H1 (cell line): ENCODE measurements at regions not wholly inside any gene's neighbourhood (a gene's known extent, or its start where the extent isn't known, plus 50 kb on each side); places are given as distances from the start of the nearest gene placed in this dataset.

ENCODE experiments used
- CTCF ChIA-PET: fragments of 300-600 bp; sonication (Branson Sonifier 250); formaldehyde crosslinking; loops from one replicate; lab custom pipeline; 2021; ENCODE audit not compliant: partially characterized antibody; lab: Charles Lee
- POLR2A ChIA-PET: fragments of 300-600 bp; sonication (Branson Sonifier 250); formaldehyde crosslinking; loops from one replicate; lab custom pipeline; 2021; ENCODE audit warnings: inconsistent platforms; ENCODE audit not compliant: partially characterized antibody; lab: Charles Lee
- DNase-seq, 2 experiments: peaks; one replicate each; pipeline versions ENCODE4 v3.0.0 to v3.0.0-alpha.2; 2010 to 2022; ENCODE audit warnings: low spot score in 2 of 2, low read depth in 1 of 2, mixed read lengths in 1 of 2
- FAIRE-seq: peaks from 2 replicates; lab custom pipeline; 2011; peaks lifted over from hg19 to GRCh38; lab: Jason Lieb, UNC
- H2AFZ ChIP-seq: 2 replicates; pipeline ENCODE4 v1.8.1; 2012; ENCODE audit warnings: low read length, inconsistent platforms
- H2AK5ac ChIP-seq: 2 replicates; pipeline ENCODE4 v1.6.1; 2013; ENCODE audit warnings: low read depth, low read length
- H2BK120ac ChIP-seq: replicated peaks from 2 replicates; pipeline ENCODE3; 2013; ENCODE audit warnings: low read depth, low read length, inconsistent platforms
- H2BK12ac ChIP-seq: 2 replicates; pipeline ENCODE4 v1.6.1; 2013; ENCODE audit warnings: low read depth, low read length
- H2BK15ac ChIP-seq: 2 replicates; pipeline ENCODE4 v1.6.1; 2013; ENCODE audit warnings: low read length
- H2BK20ac ChIP-seq: 2 replicates; pipeline ENCODE4 v1.6.1; 2013; ENCODE audit warnings: low read length
- H2BK5ac ChIP-seq: 2 replicates; pipeline ENCODE4 v1.6.1; 2013; ENCODE audit warnings: low read depth, low read length
- H3K14ac ChIP-seq: 2 replicates; pipeline ENCODE4 v1.6.1; 2013; ENCODE audit warnings: inconsistent platforms; ENCODE audit not compliant: insufficient read length
- H3K18ac ChIP-seq: 2 replicates; pipeline ENCODE4 v1.6.1; 2013; ENCODE audit warnings: low read length; ENCODE audit errors: extremely low read depth
- H3K23ac ChIP-seq: 2 replicates; pipeline ENCODE4 v1.6.1; 2013; ENCODE audit warnings: inconsistent platforms; ENCODE audit not compliant: insufficient read length
- H3K23me2 ChIP-seq: 2 replicates; pipeline ENCODE4 v1.6.1; 2013; ENCODE audit warnings: low read depth, low read length
- H3K27ac ChIP-seq: 2 replicates; pipeline ENCODE4 v1.6.1; 2011; ENCODE audit warnings: low read depth, low read length, inconsistent platforms
- H3K27me3 ChIP-seq, 4 experiments: replicated peaks in 1 of 4; 1 replicate in 1 of 4; 2 replicates in 3 of 4; pipeline versions ENCODE4 v1.6.1 to v1.8.1; 2011 to 2013; ENCODE audit warnings: low read length in 3 of 4, mild to moderate bottlenecking in 3 of 4, inconsistent platforms in 2 of 4, mixed read lengths in 2 of 4, moderate library complexity in 1 of 4; ENCODE audit not compliant: control insufficient read depth in 3 of 4, insufficient read depth in 3 of 4; ENCODE audit errors: extremely low read depth in 1 of 4
- H3K36me3 ChIP-seq, 4 experiments: 2 replicates each; pipeline versions ENCODE4 v1.6.1 to v1.8.1; 2011 to 2013; ENCODE audit warnings: mild to moderate bottlenecking in 4 of 4, low read length in 3 of 4, moderate library complexity in 2 of 4, control low read depth in 1 of 4, inconsistent platforms in 1 of 4; ENCODE audit not compliant: insufficient read depth in 4 of 4, control insufficient read depth in 2 of 4
- H3K4ac ChIP-seq: replicated peaks from 2 replicates; pipeline ENCODE3; 2013; ENCODE audit warnings: low read length, low read depth, mixed read lengths, inconsistent platforms; ENCODE audit not compliant: insufficient read length
- H3K4me1 ChIP-seq, 4 experiments: replicated peaks in 1 of 4; 1 replicate in 1 of 4; 2 replicates in 3 of 4; pipeline versions ENCODE4 v1.6.1 to v1.8.1; 2011 to 2013; ENCODE audit warnings: low read length in 3 of 4, inconsistent platforms in 2 of 4, mixed read lengths in 1 of 4; ENCODE audit not compliant: insufficient read depth in 4 of 4, control insufficient read depth in 3 of 4
- H3K4me2 ChIP-seq, 2 experiments: 2 replicates each; pipeline versions ENCODE4 v1.6.1 to v1.8.1; 2011 to 2013; ENCODE audit warnings: low read depth in 2 of 2, low read length in 2 of 2, control low read depth in 1 of 2, inconsistent platforms in 1 of 2, mild to moderate bottlenecking in 1 of 2; ENCODE audit not compliant: insufficient read depth in 1 of 2
- H3K4me3 ChIP-seq, 4 experiments: fragments of 200-600, 300-600 bp in 1 of 4; sonication (generic), shearing (Covaris generic), sonication (Bioruptor Twin) in 1 of 4; 2 replicates each; pipeline versions ENCODE4 v1.5.1 to v1.8.1; 2011 to 2016; ENCODE audit warnings: low read length in 4 of 4, low read depth in 3 of 4, control low read depth in 2 of 4, inconsistent platforms in 2 of 4, mild to moderate bottlenecking in 2 of 4, mixed read lengths in 1 of 4, moderate library complexity in 1 of 4; ENCODE audit not compliant: insufficient read depth in 2 of 4; ENCODE audit errors: extremely low read depth in 1 of 4
- H3K56ac ChIP-seq: replicated peaks from 2 replicates; pipeline ENCODE3; 2013; ENCODE audit warnings: low read depth, mild to moderate bottlenecking, mixed read lengths, low read length, inconsistent platforms; ENCODE audit not compliant: insufficient read length
- H3K79me1 ChIP-seq: 2 replicates; pipeline ENCODE4 v1.6.1; 2013; ENCODE audit warnings: low read depth, low read length, control low read depth
- H3K79me2 ChIP-seq, 2 experiments: 2 replicates each; pipeline versions ENCODE4 v1.6.1 to v1.8.1; 2012 to 2013; ENCODE audit warnings: low read length in 2 of 2, mild to moderate bottlenecking in 2 of 2, inconsistent platforms in 1 of 2; ENCODE audit not compliant: insufficient read depth in 2 of 2, control insufficient read depth in 1 of 2
- H3K9ac ChIP-seq, 4 experiments: replicated peaks in 1 of 4; 1 replicate in 1 of 4; 2 replicates in 3 of 4; pipeline versions ENCODE4 v1.6.1 to v1.8.1; 2011 to 2013; ENCODE audit warnings: low read depth in 3 of 4, low read length in 3 of 4, control low read depth in 2 of 4, mild to moderate bottlenecking in 2 of 4, moderate library complexity in 2 of 4, inconsistent platforms in 1 of 4; ENCODE audit errors: extremely low read depth in 1 of 4
- H3K9me3 ChIP-seq, 2 experiments: 2 replicates each; pipeline versions ENCODE4 v1.6.1 to v1.8.1; 2012 to 2013; ENCODE audit warnings: mild to moderate bottlenecking in 2 of 2, moderate library complexity in 2 of 2, control low read depth in 1 of 2, inconsistent platforms in 1 of 2, low read depth in 1 of 2, low read length in 1 of 2, mixed read lengths in 1 of 2; ENCODE audit not compliant: insufficient read depth in 2 of 2
- H4K20me1 ChIP-seq, 2 experiments: replicated peaks in 1 of 2; 2 replicates each; pipeline versions ENCODE3 to v1.8.1; 2011 to 2013; ENCODE audit warnings: inconsistent platforms in 2 of 2, low read length in 2 of 2, mild to moderate bottlenecking in 1 of 2; ENCODE audit not compliant: insufficient read depth in 2 of 2, control insufficient read depth in 1 of 2
- H4K5ac ChIP-seq: 2 replicates; pipeline ENCODE4 v1.6.1; 2013; ENCODE audit warnings: low read length, low read depth, mixed read lengths, inconsistent platforms; ENCODE audit not compliant: insufficient read length
- H4K8ac ChIP-seq: 2 replicates; pipeline ENCODE4 v1.8.0; 2013; ENCODE audit warnings: mild to moderate bottlenecking, moderate library complexity, low read length, inconsistent platforms; ENCODE audit not compliant: insufficient read depth; ENCODE audit errors: extremely low read depth
- H4K91ac ChIP-seq: replicated peaks from 2 replicates; pipeline ENCODE3; 2013; ENCODE audit warnings: low read length, mixed read lengths, inconsistent platforms; ENCODE audit not compliant: insufficient read length
- CBX8 ChIP-seq: fragments of 300-800, 300-1000 bp; sonication (generic); IDR thresholded peaks from 2 replicates; pipeline ENCODE4 v1.7.1; 2016; ENCODE audit warnings: low read depth, low read length, borderline replicate concordance
- JUND ChIP-seq: IDR thresholded peaks from 2 replicates; pipeline ENCODE4 v1.6.1; 2011; ENCODE audit warnings: mild to moderate bottlenecking, improper control_type of control experiment, low read length
- RAD21 ChIP-seq, 2 experiments: IDR thresholded peaks in 1 of 2; conservative IDR thresholded peaks in 1 of 2; 2 replicates each; pipeline ENCODE4 v1.6.1; 2011; ENCODE audit warnings: low read depth in 2 of 2, low read length in 2 of 2, improper control_type of control experiment in 1 of 2, inconsistent platforms in 1 of 2, mild to moderate bottlenecking in 1 of 2, moderate library complexity in 1 of 2
- RBBP5 ChIP-seq: IDR thresholded peaks from 2 replicates; pipeline ENCODE4 v1.7.1; 2012; ENCODE audit warnings: low read depth, mild to moderate bottlenecking, inconsistent platforms, low read length, moderate library complexity, borderline replicate concordance
- SIN3A ChIP-seq, 2 experiments: IDR thresholded peaks in 1 of 2; conservative IDR thresholded peaks in 1 of 2; 2 replicates each; pipeline ENCODE4 v1.6.1; 2011 to 2012; ENCODE audit warnings: low read length in 2 of 2, improper control_type of control experiment in 1 of 2, low read depth in 1 of 2, mild to moderate bottlenecking in 1 of 2
- SP2 ChIP-seq: IDR thresholded peaks from 2 replicates; pipeline ENCODE4 v1.6.1; 2012; ENCODE audit warnings: mild to moderate bottlenecking, low read length, inconsistent platforms
- SUZ12 ChIP-seq: fragments of 200-600 bp; sonication (generic); IDR thresholded peaks from 2 replicates; pipeline ENCODE4 v1.6.1; 2012; ENCODE audit warnings: mild to moderate bottlenecking, inconsistent platforms, low read length, moderate library complexity, mixed read lengths
- TEAD4 ChIP-seq: IDR thresholded peaks from 2 replicates; pipeline ENCODE4 v1.6.1; 2012; ENCODE audit warnings: low read depth, low read length, inconsistent platforms, mixed read lengths
- WGBS, 2 experiments: shearing (Covaris generic) in 1 of 2; methylation state at CpG; one replicate each; pipeline versions ENCODE4 v1.1.6 to v1.1.7; 2013 to 2015; ENCODE audit warnings: low lambda C conversion rate in 2 of 2, mixed read lengths in 2 of 2, inconsistent platforms in 1 of 2, low coverage in 1 of 2, missing lambda C conversion rate in 1 of 2; ENCODE audit not compliant: insufficient replicate concordance in 2 of 2, insufficient coverage in 1 of 2, insufficient read length in 1 of 2; ENCODE audit errors: extremely low coverage in 1 of 2, missing lambda C conversion rate in 1 of 2; 5-methylcytosine and 5-hydroxymethylcytosine counted together
- TF ChIP-seq, protein P1 (sequence below): IDR thresholded peaks from 2 replicates; pipeline ENCODE4 v1.6.1; 2012; ENCODE audit warnings: inconsistent platforms

DNA sequence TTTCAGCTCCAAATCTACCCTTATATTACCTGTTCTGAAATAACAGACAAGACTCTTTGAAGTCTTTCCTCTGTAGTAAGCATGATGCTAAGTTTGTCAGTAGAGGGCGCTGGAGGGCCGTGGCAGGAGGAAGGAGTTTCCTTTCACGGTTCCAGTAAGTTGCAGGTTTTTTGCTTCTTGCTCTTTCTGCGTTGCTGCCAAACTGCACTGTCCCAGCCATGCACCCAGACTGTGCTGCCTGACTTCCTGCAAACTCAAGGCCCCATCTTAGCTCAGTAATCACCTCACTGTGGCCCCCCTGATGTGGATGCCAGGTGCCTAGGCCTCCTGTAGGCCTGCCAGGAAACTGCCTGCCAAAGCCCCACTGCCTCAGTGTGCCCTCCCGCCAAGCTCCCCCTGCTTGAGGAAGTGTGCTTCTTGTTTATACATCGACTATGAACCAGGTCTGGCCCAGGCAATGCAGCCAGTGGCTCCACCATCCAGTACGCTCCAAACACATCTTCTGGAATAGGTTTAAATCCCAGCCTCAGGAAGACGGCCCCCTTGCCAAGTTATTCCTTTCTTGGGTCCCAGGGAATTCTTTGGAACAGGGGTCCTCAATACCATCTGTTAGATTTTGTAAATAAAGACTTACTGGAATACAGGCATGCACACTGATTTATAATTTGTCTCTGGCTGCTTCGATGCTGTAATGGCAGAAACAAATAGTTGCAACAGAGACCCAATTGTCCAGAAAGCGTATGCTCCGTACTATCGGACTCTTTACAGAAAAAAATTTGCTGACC lies 193.7 kb upstream of the LRIG3 start:
- CTCF ChIA-PET = interaction anchor here (0.6 to 7.9 kb wide), 52 partner anchors 10 to 1179 kb away, joined by 3 to 103 read pairs (median 4); no protein-coding TSS in a partner anchor
- Histone ChIP-seq H2AFZ (peak overlapping the region; percentile 73), H4K91ac (no peak overlapping the region), H3K4me1 (0 out of 7 replicates have a peak, but pooled peaks cover 0 to 3% (median 0%) of the 10 kb centered on the region in 4 experiments), H4K20me1 (no peaks in the 10 kb centered on the region), H3K23me2 (0 out of 2 replicates have a peak, but pooled peaks cover 2% of the 10 kb centered on the region), H3K4ac (no peak overlapping the region), H2BK20ac (peak overlapping the region; percentile 27; the same call in 1 of the 2 replicates), H3K9ac (no peak overlapping the region), H3K79me1 (no peaks in the 10 kb centered on the region), H2BK12ac (peak overlapping the region; percentile 51; the same call in 1 of the 2 replicates), H3K56ac (no peak overlapping the region), H3K23ac (no peak overlapping the region), H3K79me2 (no peaks in the 10 kb centered on the region), H3K36me3 (no peaks in the 10 kb centered on the region), H2BK120ac (no peak overlapping the region), H2BK5ac (no peak overlapping the region), H3K14ac (no peak overlapping the region), H3K9me3 (no peaks in the 10 kb centered on the region), H2BK15ac (0 out of 2 replicates have a peak overlapping the region, but pooled peaks have one; percentile 53), H3K4me2 (peak overlapping the region in 1 of 2 experiments; percentile 26; a peak in 2 of 4 replicates), H2AK5ac (no peak overlapping the region), H3K4me3 (no peak overlapping the region), H3K27me3 (no peaks in the 10 kb centered on the region), H3K27ac (no peak overlapping the region), H4K5ac (no peak overlapping the region), H3K18ac (0 out of 2 replicates have a peak overlapping the region, but pooled peaks have one; percentile 29), H4K8ac (peak overlapping the region; percentile 93)
- peak; percentile 72 for FAIRE-seq
- peak; percentile 63 to 88 for DNase-seq
- POLR2A ChIA-PET = interaction anchor here (0.9 kb wide), 1 partner anchor 44 kb away, joined by 3 read pairs; no protein-coding TSS in a partner anchor
- WGBS, 2 experiments = 61% methylated on average over 12 of the region's 12 CpGs; no CpG with 5 or more reads in 1 of the 2 experiments
- TF ChIP-seq CBX8 (no peak), SUZ12 (no peak), TEAD4 (0 out of 2 replicates have a peak, but pooled peaks have one; percentile 38), SP2 (no peak), JUND (peak; percentile 31; the same call in 1 of the 2 replicates), SIN3A (conservative IDR thresholded peaks at IDR 0.05 in 1 of 2, IDR thresholded peaks at IDR 0.05 in 1 of 2; ENCODE audit: low read depth in 1 of 2, low read length in 2 of 2) (no peak), RBBP5 (no peak), RAD21 (IDR thresholded peaks at IDR 0.05 in 1 of 2, conservative IDR thresholded peaks at IDR 0.05 in 1 of 2; ENCODE audit: low read depth in 2 of 2, low read length in 2 of 2) (peak; percentile 94)
- TF ChIP-seq, protein P1, sequence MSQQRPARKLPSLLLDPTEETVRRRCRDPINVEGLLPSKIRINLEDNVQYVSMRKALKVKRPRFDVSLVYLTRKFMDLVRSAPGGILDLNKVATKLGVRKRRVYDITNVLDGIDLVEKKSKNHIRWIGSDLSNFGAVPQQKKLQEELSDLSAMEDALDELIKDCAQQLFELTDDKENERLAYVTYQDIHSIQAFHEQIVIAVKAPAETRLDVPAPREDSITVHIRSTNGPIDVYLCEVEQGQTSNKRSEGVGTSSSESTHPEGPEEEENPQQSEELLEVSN = no peak
